ENCODE measurements at regions not wholly inside any gene's neighbourhood (a gene's known extent, or its start where the extent isn't known, plus 50 kb on each side); places are given as distances from the start of the nearest gene placed in this dataset.
A peak's percentile ranks its signal among the peaks of the same experiment; 100 is the strongest.

GRCh38 chr7:65250216-65250615 is 123.4 kb upstream of the ZNF92 start:
- no peak for TF ChIP-seq PATZ1 (CRISPR knock-in tag; IDR thresholded peaks at IDR 0.05; ENCODE audit: borderline replicate concordance)
- TF ChIP-seq ZFP3 (CRISPR knock-in tag; IDR thresholded peaks at IDR 0.05) = no peak
- TF ChIP-seq CSDC2 (CRISPR knock-in tag; IDR thresholded peaks at IDR 0.05) = no peak
- no peak for TF ChIP-seq ZNF70 (CRISPR knock-in tag; IDR thresholded peaks at IDR 0.05)
- no peak for TF ChIP-seq BACH2 (CRISPR knock-in tag; IDR thresholded peaks at IDR 0.05; ENCODE audit: borderline replicate concordance)
- no peak for TF ChIP-seq PPARA (CRISPR knock-in tag; IDR thresholded peaks at IDR 0.05; ENCODE audit: borderline replicate concordance)
- no peak for TF ChIP-seq CSRNP3 (CRISPR knock-in tag; IDR thresholded peaks at IDR 0.05)
- TF ChIP-seq CREB5 (CRISPR knock-in tag; IDR thresholded peaks at IDR 0.05; ENCODE audit: low read depth) = no peak
- TF ChIP-seq ZFP30 (CRISPR knock-in tag; IDR thresholded peaks at IDR 0.05) = no peak
- no peak for TF ChIP-seq GLIS3 (CRISPR knock-in tag; IDR thresholded peaks at IDR 0.05)
- TF ChIP-seq TCF4 (CRISPR knock-in tag; IDR thresholded peaks at IDR 0.05; ENCODE audit: borderline replicate concordance) = no peak
- TF ChIP-seq SNAI2 (CRISPR knock-in tag; IDR thresholded peaks at IDR 0.05) = no peak
- TF ChIP-seq ZNF565 (CRISPR knock-in tag; conservative IDR thresholded peaks at IDR 0.05; ENCODE audit: low read depth) = no peak
- TF ChIP-seq OSR1 (CRISPR knock-in tag; IDR thresholded peaks at IDR 0.05) = no peak
- TF ChIP-seq ARNTL (CRISPR knock-in tag; IDR thresholded peaks at IDR 0.05; ENCODE audit: borderline replicate concordance, low read depth) = no peak
- no peak for TF ChIP-seq ZNF8 (CRISPR knock-in tag; IDR thresholded peaks at IDR 0.05)
- no peak for TF ChIP-seq RARB (CRISPR knock-in tag; IDR thresholded peaks at IDR 0.05)
- no peak for TF ChIP-seq TOX (CRISPR knock-in tag; IDR thresholded peaks at IDR 0.05; ENCODE audit: borderline replicate concordance)
- ATAC-seq = no peak

GRCh38 chr7:65247491-65247890 is 126.2 kb upstream of the ZNF92 start:
- no peak for ATAC-seq
- TF ChIP-seq TOX (CRISPR knock-in tag; IDR thresholded peaks at IDR 0.05; ENCODE audit: borderline replicate concordance) (no peak), RARB (CRISPR knock-in tag; IDR thresholded peaks at IDR 0.05) (no peak), OSR1 (CRISPR knock-in tag; IDR thresholded peaks at IDR 0.05) (no peak), TCF4 (CRISPR knock-in tag; IDR thresholded peaks at IDR 0.05; ENCODE audit: borderline replicate concordance) (no peak), ESRRG (CRISPR knock-in tag; IDR thresholded peaks at IDR 0.05) (no peak), CSDC2 (CRISPR knock-in tag; IDR thresholded peaks at IDR 0.05) (no peak), ISL1 (CRISPR knock-in tag; IDR thresholded peaks at IDR 0.05) (no peak), GLIS3 (CRISPR knock-in tag; IDR thresholded peaks at IDR 0.05) (no peak), SNAI2 (CRISPR knock-in tag; IDR thresholded peaks at IDR 0.05) (no peak), ZFP3 (CRISPR knock-in tag; IDR thresholded peaks at IDR 0.05) (no peak), POU6F1 (CRISPR knock-in tag; IDR thresholded peaks at IDR 0.05; ENCODE audit: borderline replicate concordance, low read depth) (no peak)

- peak; percentile 91 for ATAC-seq
- no peak for TF ChIP-seq ESRRG (CRISPR knock-in tag; IDR thresholded peaks at IDR 0.05)
- TF ChIP-seq ZNF565 (CRISPR knock-in tag; conservative IDR thresholded peaks at IDR 0.05; ENCODE audit: low read depth) = no peak
- no peak for TF ChIP-seq POU6F1 (CRISPR knock-in tag; IDR thresholded peaks at IDR 0.05; ENCODE audit: borderline replicate concordance, low read depth)
- TF ChIP-seq PPARA (CRISPR knock-in tag; IDR thresholded peaks at IDR 0.05; ENCODE audit: borderline replicate concordance) = no peak
- TF ChIP-seq ISL1 (CRISPR knock-in tag; IDR thresholded peaks at IDR 0.05) = no peak
- TF ChIP-seq ZC3H10 (CRISPR knock-in tag; IDR thresholded peaks at IDR 0.05) = no peak
- TF ChIP-seq CSRNP3 (CRISPR knock-in tag; IDR thresholded peaks at IDR 0.05) = no peak
- no peak for TF ChIP-seq TSHZ2 (CRISPR knock-in tag; IDR thresholded peaks at IDR 0.05)
- TF ChIP-seq GLIS3 (CRISPR knock-in tag; IDR thresholded peaks at IDR 0.05) = no peak
- no peak for TF ChIP-seq CREB5 (CRISPR knock-in tag; IDR thresholded peaks at IDR 0.05; ENCODE audit: low read depth)
These were observed 133.8 kb upstream of the ZNF92 start for GRCh38 chr7:65239707-65240352.

Data from SK-N-SH treated with all-trans-retinoic acid at 6 μM for 48 hours (cell line).